ENCODE measurements at regions not wholly inside any gene's neighbourhood (a gene's known extent, or its start where the extent isn't known, plus 50 kb on each side); places are given as distances from the start of the nearest gene placed in this dataset.
"Not testable (repeated sequence)": the region's sequence is repeated elsewhere in the genome, so short reads cannot be mapped to it uniquely, and the experiment has no call there.

DNA sequence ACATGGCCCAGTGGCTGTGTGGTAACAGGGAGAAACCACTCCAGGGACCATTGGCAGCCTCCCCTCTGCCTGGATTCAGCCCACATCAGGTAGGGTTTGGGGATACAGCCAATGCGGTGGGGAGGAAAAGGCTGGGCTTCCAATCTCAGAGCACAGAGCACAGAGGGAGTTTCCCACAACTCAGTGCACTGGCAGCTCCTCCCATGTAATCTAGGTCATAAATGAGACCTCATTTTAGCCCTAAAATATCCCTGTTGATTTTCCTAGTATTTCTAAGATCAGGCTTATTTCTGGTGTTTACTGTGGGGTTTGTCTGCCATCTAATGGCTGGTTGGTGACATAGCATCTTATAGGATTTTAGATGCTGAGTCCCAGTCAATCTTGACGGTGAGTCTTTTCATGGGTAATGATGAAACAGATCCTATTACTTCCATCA is 462.8 kb downstream of the RPIA start:
- TF ChIP-seq, protein P1, sequence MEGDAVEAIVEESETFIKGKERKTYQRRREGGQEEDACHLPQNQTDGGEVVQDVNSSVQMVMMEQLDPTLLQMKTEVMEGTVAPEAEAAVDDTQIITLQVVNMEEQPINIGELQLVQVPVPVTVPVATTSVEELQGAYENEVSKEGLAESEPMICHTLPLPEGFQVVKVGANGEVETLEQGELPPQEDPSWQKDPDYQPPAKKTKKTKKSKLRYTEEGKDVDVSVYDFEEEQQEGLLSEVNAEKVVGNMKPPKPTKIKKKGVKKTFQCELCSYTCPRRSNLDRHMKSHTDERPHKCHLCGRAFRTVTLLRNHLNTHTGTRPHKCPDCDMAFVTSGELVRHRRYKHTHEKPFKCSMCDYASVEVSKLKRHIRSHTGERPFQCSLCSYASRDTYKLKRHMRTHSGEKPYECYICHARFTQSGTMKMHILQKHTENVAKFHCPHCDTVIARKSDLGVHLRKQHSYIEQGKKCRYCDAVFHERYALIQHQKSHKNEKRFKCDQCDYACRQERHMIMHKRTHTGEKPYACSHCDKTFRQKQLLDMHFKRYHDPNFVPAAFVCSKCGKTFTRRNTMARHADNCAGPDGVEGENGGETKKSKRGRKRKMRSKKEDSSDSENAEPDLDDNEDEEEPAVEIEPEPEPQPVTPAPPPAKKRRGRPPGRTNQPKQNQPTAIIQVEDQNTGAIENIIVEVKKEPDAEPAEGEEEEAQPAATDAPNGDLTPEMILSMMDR (IDR thresholded peaks at IDR 0.05) = peak in 1 of 7 experiments; percentile 7
- not testable (repeated sequence) for TF ChIP-seq POLR2A (IDR thresholded peaks at IDR 0.05)
